ELF-1 (cell line): ENCODE measurements at regions not wholly inside any gene's neighbourhood (a gene's known extent, or its start where the extent isn't known, plus 50 kb on each side); places are given as distances from the start of the nearest gene placed in this dataset.
A peak's percentile ranks its signal among the peaks of the same experiment; 100 is the strongest.

Experiments
- DNase-seq: peaks from one replicate; pipeline ENCODE4 v3.0.0-alpha.2; 2016; ENCODE audit warnings: low read depth, low spot score

DNA sequence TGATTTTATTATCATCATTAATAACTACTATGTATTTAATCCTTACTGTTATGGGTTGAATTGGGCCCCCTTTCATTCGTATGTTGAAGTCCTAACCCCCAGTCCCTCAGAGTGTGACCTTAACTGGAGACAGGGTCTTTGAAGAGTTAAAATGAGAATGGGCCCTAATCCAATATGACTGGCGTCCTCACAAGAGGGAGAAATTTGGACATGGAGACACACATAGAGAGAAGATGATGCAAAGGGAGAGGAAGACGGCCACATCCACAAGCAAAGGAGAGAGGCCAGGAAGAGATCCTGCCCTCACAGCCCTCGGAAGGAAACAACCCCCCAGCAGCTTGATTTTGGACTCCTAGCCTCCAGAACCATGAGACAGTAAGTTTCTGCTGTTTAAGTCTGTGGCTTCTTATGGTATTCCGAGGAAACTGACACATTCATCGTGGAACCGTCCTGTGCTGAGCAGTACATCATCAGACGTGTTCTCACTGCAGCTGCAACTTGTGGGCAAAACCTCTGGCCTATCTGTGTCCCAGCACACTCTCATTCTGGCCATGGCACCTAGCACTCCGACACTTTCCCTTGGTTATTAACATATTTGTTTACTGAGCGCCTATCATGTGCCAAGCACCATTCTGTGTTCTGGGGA is 127.6 kb downstream of the SLC38A6 start:
- no peak for DNase-seq

DNA sequence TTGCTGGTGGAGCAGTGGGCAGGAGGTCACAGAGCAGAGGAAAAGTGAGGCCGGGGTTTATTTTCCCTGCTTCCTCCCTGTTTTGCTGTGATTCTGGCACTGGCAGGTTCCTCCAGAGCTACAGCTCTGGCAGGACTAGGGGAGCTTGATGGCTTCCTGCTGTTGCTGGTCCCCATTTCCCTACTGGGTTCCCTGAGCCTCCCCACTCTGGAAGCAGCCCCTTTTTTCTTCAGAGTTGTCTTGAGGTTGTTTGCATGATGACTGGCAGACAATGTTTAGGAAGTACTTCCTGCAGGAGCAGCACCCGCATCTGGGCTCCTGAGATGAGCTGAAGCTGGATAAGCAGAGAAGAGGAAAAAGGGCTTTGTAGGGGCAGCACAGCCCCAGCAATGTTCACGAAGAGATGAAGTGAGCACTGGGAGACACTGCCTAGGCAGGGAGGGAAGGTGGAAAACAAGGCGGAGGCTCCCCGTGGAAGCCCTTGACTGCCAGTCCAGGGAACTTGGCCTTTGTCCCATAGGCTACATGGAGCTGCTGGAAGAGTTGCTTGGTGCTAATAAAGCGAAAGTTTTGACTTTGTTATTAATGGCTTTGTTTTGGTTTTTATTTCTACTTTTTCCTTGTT is 126.9 kb downstream of the SLC38A6 start:
- DNase-seq = no peak

DNA sequence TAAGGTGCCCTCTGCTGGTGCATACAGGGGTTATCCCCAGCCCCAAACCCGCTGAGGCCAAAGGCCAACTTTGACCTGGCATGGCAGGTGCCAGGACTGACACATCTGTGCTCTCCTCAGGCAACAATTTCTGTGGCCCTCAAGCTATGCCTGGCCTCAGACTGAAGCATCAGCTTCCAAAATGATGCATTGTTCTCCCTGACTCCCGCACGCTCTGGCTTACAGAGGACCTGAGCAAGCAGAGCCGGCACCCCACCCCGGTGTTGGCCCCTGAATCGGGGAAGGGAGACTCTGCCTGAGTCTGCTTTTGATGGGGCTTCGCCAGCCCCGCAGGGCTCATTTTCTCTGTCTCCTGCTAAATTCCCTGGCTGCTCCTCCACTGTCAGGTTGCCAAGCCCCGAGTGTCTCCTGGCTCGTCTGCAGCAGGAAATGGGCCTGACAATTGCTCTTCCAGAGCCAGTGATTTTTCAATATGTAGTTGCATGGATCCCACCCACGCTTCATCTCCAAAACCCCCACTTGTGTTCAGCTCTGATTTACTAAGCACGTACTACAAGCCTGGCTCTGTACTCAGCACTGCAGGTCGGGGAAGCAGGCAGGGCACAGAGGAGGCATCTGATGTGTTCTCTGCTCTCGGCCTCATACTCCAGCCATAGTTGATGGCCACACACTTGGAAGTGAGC is 126.1 kb downstream of the SLC38A6 start:
- no peak for DNase-seq

DNA sequence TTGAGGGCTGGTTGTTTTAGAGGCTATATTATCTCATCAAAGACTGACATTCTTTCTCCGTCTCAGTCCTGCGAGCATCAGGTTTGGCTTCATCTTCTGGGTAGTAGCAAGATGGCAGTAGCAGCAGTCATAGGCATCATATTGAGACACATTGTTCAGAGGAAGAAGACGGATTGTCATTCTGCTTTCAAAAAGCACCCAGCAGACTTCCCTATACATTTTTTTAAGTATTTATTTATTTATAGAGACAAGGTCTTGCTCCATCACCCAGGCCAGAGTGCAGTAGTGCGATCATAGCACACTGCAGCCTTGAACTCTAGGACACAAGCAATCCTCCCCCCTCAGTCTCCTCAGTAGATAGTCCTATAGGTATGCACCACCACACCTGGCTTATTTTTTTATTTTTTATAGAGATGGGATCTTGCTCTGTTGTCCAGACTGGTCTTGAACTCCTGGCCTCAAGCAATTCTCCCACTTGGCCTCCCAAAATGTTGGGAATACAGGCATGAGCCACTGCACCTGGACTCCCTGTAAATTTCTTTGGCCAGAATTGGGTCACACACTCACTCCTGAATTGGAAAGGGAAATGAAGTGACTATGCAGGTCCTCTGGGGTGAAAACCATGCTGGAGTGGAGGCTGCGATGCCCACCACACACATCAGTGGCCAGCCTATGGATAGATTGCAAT is 125.4 kb downstream of the SLC38A6 start:
- DNase-seq = no peak

DNA sequence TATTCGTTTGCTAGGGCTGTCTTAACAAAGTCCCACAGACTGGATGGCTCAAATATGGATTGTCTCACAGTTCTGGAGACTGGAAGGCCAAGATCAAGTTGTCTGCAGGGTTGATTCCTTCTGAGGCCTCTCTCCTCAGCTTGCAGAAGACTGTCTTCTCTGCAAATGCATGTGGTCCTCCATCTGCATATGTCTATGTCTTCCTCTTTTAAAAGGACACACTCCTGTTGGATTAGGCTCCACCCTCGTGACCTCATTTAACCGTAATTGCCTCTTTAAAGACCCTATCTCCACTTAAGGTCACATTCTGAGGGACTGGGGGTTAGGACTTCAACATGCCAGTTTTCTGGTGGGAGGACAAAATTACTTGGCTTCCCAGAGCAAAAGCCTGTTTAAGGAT is 123.3 kb downstream of the SLC38A6 start:
- no peak for DNase-seq

DNA sequence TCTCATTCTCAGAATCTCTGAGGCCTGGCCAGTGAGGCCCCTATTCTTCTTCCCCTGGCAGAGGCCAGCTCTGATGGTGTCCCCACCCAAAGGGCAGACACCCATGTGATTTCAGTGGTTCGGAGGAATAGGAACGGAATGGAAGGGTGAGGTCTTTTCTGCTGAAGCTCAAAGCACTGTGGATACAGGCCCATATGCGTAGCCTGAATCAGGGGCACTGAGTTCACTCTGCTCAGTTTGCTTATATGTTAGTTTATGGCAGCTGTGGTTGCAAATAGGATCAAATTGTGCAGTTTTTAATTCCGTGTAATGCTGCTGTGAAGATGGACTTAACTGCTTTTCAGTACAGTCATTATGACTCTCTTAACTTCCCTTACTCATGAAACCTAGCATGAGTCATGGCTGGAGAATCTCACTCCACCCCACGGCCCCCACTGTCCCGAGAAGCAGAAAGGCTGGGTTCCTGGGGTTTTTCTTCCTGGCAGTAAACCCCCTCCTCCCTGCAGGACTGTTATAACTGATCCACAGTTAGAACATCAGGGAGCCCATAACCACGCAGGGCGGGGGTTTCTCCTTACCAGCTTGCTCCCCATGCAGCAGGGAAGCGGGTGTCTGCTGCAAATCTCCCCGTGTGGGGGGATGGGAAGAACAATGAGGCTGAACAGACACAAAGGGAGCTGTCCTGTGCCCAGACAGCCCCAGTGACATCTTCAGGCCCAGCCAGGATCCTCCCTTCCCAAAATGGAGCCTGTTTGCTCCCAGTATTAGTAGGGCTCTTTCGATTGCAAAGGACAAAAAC is 122.7 kb downstream of the SLC38A6 start:
- DNase-seq = peak; percentile 80

DNA sequence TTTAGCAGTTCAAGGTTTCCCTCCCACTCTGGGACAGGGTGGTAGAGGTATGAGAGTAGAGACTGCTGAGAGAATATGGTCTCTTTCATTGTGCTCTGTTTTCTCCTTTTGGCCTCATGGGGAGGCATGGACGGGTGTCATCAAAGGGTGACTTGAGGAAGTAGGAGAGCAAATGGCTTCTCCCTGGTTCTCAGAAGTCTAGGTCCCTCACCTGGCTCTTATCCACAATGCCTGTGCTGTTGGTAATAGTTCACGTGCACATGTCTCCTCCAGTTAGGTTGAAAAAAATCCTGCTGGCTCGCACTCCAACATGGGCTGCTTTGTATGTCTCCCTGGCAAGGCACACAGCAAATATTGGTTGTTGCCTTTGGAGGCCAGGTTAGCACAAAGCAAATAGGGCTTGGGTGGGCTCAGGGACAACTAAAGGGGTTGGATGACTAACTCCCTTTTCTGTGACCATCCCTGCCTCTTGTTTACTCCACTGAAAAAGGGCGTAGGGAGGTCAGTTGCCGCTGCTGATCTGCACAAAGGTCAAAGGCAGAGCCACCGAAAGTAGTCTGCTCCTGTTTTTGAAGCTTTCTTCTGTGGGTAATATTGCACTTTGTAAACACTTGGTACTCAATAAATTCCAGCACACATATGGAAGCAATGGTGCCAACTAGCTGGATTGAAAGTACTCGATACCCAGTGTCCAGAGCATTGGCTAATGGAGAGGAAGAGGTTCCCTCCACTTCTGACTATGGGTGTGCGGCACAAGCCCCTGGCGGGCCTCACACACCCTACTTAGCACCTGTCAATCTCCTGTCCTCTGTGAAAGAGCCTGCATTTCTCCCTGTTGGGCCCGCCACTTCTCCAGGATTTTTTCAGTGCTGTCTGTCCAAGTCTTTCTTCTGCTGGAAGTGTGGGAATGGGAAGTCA is 121.8 kb downstream of the SLC38A6 start:
- DNase-seq = peak; percentile 73
